Activated naive CD4-positive, alpha-beta T cell treated with anti-CD3 and anti-CD28 coated beads, Interleukin-2, amount 50 U/mL, for 72 hours (primary cell): ENCODE measurements at regions not wholly inside any gene's neighbourhood (a gene's known extent, or its start where the extent isn't known, plus 50 kb on each side); places are given as distances from the start of the nearest gene placed in this dataset.

Experiments used
- ATAC-seq, 2 donors: fragments of 150-1000 bp; cut with Tn5 transposase; 2 replicates each; pipeline ENCODE4 v1.10.0; 2021; ENCODE audit warnings: mild to moderate bottlenecking in 2 of 2, moderate library complexity in 2 of 2
- DNase-seq, 2 donors: peaks; one replicate each; pipeline ENCODE4 v3.0.0; 2021 to 2022; ENCODE audit warnings: low spot score in 2 of 2
- H3K27ac Mint-ChIP-seq, 2 donors: one replicate each; pipeline ENCODE4 v1.8.0; 2022; ENCODE audit warnings: mild to moderate bottlenecking in 2 of 2, mixed read lengths in 2 of 2
- H3K36me3 Mint-ChIP-seq, 2 donors: one replicate each; pipeline ENCODE4 v1.8.0; 2022; ENCODE audit warnings: mixed read lengths in 2 of 2
- H3K9me3 Mint-ChIP-seq, 2 donors: one replicate each; pipeline ENCODE4 v1.8.0; 2022; ENCODE audit warnings: mixed read lengths in 2 of 2

- Mint-ChIP-seq H3K36me3 (peaks cover 14 to 24% of the 10 kb centered on the region in 2 donors), H3K9me3 (peaks cover 9 to 24% of the 10 kb centered on the region in 2 donors), H3K27ac (peak overlapping the region in 1 of 2 donors; percentile 69)
- no peak for DNase-seq
- ATAC-seq: no peak
Observed at GRCh38 chr12:104399740-104400612, 56.8 kb upstream of the CHST11 start.

DNA sequence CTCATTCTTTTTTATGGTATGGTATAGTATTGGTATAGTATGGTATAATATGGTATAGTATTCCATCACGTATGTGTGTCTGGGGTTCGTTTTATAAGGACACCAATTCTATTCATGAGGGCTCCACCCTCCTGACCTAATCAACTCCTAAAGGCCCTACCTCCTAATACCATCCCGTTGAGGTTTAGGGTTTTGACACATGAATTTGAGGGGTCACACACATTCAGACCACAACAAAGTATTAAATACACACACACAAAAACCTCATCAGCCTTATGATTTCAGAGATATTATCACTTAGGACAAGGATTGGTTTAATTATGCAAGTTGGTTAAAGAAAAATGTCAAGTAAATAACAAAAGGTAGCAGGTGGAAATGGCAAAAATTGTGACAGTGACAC, 54.1 kb upstream of the CHST11 start:
- Mint-ChIP-seq H3K36me3 (peaks cover 6 to 12% of the 10 kb centered on the region in 2 donors), H3K27ac (no peak overlapping the region), H3K9me3 (peaks cover 9 to 10% of the 10 kb centered on the region in 2 donors)
- DNase-seq: no peak
- ATAC-seq: no peak

- DNase-seq (no peak), ATAC-seq (no peak)
- H3K9me3 Mint-ChIP-seq: peaks cover 6 to 7% of the 10 kb centered on the region in 2 donors
- H3K27ac Mint-ChIP-seq: no peak overlapping the region
- H3K36me3 Mint-ChIP-seq: peaks cover 6 to 9% of the 10 kb centered on the region in 2 donors
Observed at GRCh38 chr12:104404781-104405180, 52.0 kb upstream of the CHST11 start.

DNA sequence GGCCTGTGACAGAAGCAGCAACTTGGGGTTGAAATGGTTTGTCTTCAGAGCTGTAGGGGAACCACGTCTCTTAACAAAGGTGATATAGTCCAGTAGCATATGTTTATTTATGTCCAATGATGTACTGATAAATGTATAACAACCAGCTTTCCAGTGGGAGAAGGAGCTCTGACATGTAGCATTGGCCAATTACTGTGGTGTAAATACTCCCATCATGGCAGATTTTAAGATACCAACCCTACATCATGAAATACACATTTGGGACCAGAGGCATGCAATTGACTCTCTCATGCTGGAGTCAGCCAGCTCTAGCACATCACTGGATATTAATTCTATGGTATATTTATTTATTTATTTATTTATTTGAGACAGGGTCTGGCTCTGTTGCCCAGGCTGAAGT, 50.6 kb upstream of the CHST11 start:
- ATAC-seq (no peak), DNase-seq (no peak)
- H3K27ac Mint-ChIP-seq: no peak overlapping the region
- H3K36me3 Mint-ChIP-seq: no peaks in the 10 kb centered on the region
- no peaks in the 10 kb centered on the region for H3K9me3 Mint-ChIP-seq
